G401 (cell line): ENCODE measurements at regions not wholly inside any gene's neighbourhood (a gene's known extent, or its start where the extent isn't known, plus 50 kb on each side); places are given as distances from the start of the nearest gene placed in this dataset.
A peak's percentile ranks its signal among the peaks of the same experiment; 100 is the strongest.

Experiments used
- DNase-seq: peaks from one replicate; pipeline ENCODE4 v3.0.0-alpha.2; 2015; ENCODE audit warnings: low spot score
- in situ Hi-C: cut with HindIII; loops from 2 replicates; pipeline ENCODE4 v1.10.0; 2016; ENCODE audit warnings: low sequenced_read_pairs, mixed read lengths

- in situ Hi-C loops, result no loop called here
Measured at GRCh38 chr2:136420346-136420745, 302.4 kb upstream of the CXCR4 start.

GRCh38 chr2:136411946-136412345 lies 294.0 kb upstream of the CXCR4 start:
- DNase-seq, result no peak
- in situ Hi-C loops, result no loop called here

More at GRCh38 chr2:136420346-136420745, 302.4 kb upstream of the CXCR4 start:
- no peak for DNase-seq

- in situ Hi-C loops, result no loop called here
- DNase-seq, result no peak
Measured at GRCh38 chr2:136410673-136411072, 292.7 kb upstream of the CXCR4 start.

- DNase-seq, result no peak
- in situ Hi-C loops, result no loop called here
Measured at GRCh38 chr2:136408795-136409194, 290.8 kb upstream of the CXCR4 start.

- in situ Hi-C loops, result no loop called here
- no peak for DNase-seq
Measured at GRCh38 chr2:136407952-136408318, 290.0 kb upstream of the CXCR4 start.

- in situ Hi-C loops, result no loop called here
- DNase-seq, result no peak
Measured at GRCh38 chr2:136407117-136407951, 289.4 kb upstream of the CXCR4 start.

- in situ Hi-C loops, result no loop called here
- DNase-seq, result no peak
Measured at GRCh38 chr2:136404925-136405324, 287.0 kb upstream of the CXCR4 start.

- in situ Hi-C loops, result no loop called here
- peak; percentile 35 for DNase-seq
Measured at GRCh38 chr2:136404176-136404575, 286.2 kb upstream of the CXCR4 start.

GRCh38 chr2:136402281-136402680 lies 284.3 kb upstream of the CXCR4 start:
- in situ Hi-C loops, result no loop called here
- DNase-seq, result peak; percentile 66

- in situ Hi-C loops, result no loop called here
- no peak for DNase-seq
Measured at GRCh38 chr2:136399667-136400289, 281.8 kb upstream of the CXCR4 start.

GRCh38 chr2:136395582-136395981 lies 277.6 kb upstream of the CXCR4 start:
- DNase-seq, result no peak
- in situ Hi-C loops, result no loop called here

- DNase-seq, result no peak
- in situ Hi-C loops, result no loop called here
Measured at GRCh38 chr2:136394136-136395060, 276.4 kb upstream of the CXCR4 start.

- in situ Hi-C loops, result no loop called here
- DNase-seq, result no peak
Measured at GRCh38 chr2:136393514-136393913, 275.6 kb upstream of the CXCR4 start.

GRCh38 chr2:136392897-136393505 lies 275.1 kb upstream of the CXCR4 start:
- in situ Hi-C loops, result no loop called here
- DNase-seq, result no peak

GRCh38 chr2:136389809-136390208 lies 271.9 kb upstream of the CXCR4 start:
- in situ Hi-C loops, result no loop called here
- no peak for DNase-seq

- in situ Hi-C loops, result no loop called here
- peak; percentile 95 for DNase-seq
Measured at GRCh38 chr2:136386046-136386445, 268.1 kb upstream of the CXCR4 start.

- in situ Hi-C loops, result no loop called here
Measured at GRCh38 chr2:136384531-136385303, 266.8 kb upstream of the CXCR4 start.

GRCh38 chr2:136383167-136383566 lies 265.2 kb upstream of the CXCR4 start:
- no peak for DNase-seq
- in situ Hi-C loops, result no loop called here

More at GRCh38 chr2:136384531-136385303, 266.8 kb upstream of the CXCR4 start:
- DNase-seq, result peak; percentile 45
